HFFc6 (cell line): ENCODE measurements at regions not wholly inside any gene's neighbourhood (a gene's known extent, or its start where the extent isn't known, plus 50 kb on each side); places are given as distances from the start of the nearest gene placed in this dataset.
"Not testable (repeated sequence)": the region's sequence is repeated elsewhere in the genome, so short reads cannot be mapped to it uniquely, and the experiment has no call there.

Experiments
- DNase-seq: peaks from one replicate; pipeline ENCODE4 v3.0.0-alpha.2; 2018
- H3K27ac Mint-ChIP-seq: 2 replicates; pipeline ENCODE4 v1.8.0; 2020; ENCODE audit warnings: mild to moderate bottlenecking, mixed read lengths
- H3K27me3 Mint-ChIP-seq: 2 replicates; pipeline ENCODE4 v1.8.0; 2021; ENCODE audit warnings: mild to moderate bottlenecking, moderate library complexity, mixed read lengths; ENCODE audit not compliant: insufficient read depth
- H3K36me3 Mint-ChIP-seq: 2 replicates; pipeline ENCODE4 v1.8.0; 2021; ENCODE audit warnings: low read depth, mixed read lengths
- H3K4me1 Mint-ChIP-seq: 2 replicates; pipeline ENCODE4 v1.8.0; 2020; ENCODE audit warnings: low read depth, mixed read lengths
- H3K4me3 Mint-ChIP-seq: 2 replicates; pipeline ENCODE4 v1.8.0; 2020; ENCODE audit warnings: mild to moderate bottlenecking, moderate library complexity, mixed read lengths
- H3K9me3 Mint-ChIP-seq: 2 replicates; pipeline ENCODE4 v1.8.0; 2020; ENCODE audit warnings: mild to moderate bottlenecking, mixed read lengths
- CTCF ChIP-seq: fragments of 200-600 bp; sonication (generic); IDR thresholded peaks from 2 replicates; pipeline ENCODE4 v1.5.0; 2021; ENCODE audit warnings: antibody characterized with exemption, mild to moderate bottlenecking

GRCh38 chr1:175265091-175265490, 72.5 kb upstream of the KIAA0040 start:
- H3K4me1 Mint-ChIP-seq = no peaks in the 10 kb centered on the region
- no peak for DNase-seq
- H3K27me3 Mint-ChIP-seq = no peaks in the 10 kb centered on the region
- peaks cover 44% of the 10 kb centered on the region for H3K9me3 Mint-ChIP-seq
- TF ChIP-seq CTCF = no peak
- H3K4me3 Mint-ChIP-seq = no peak overlapping the region
- no peak overlapping the region for H3K27ac Mint-ChIP-seq
- no peaks in the 10 kb centered on the region for H3K36me3 Mint-ChIP-seq

- H3K9me3 Mint-ChIP-seq = peaks cover 46% of the 10 kb centered on the region
- H3K4me1 Mint-ChIP-seq = no peaks in the 10 kb centered on the region
- no peak for TF ChIP-seq CTCF
- H3K4me3 Mint-ChIP-seq = no peak overlapping the region
- DNase-seq = no peak
- no peaks in the 10 kb centered on the region for H3K36me3 Mint-ChIP-seq
- H3K27me3 Mint-ChIP-seq = no peaks in the 10 kb centered on the region
- H3K27ac Mint-ChIP-seq = no peak overlapping the region
These were observed 70.0 kb upstream of the KIAA0040 start for GRCh38 chr1:175262621-175263020.

GRCh38 chr1:175256246-175256645, 63.7 kb upstream of the KIAA0040 start:
- H3K4me1 Mint-ChIP-seq, DNase-seq: not testable (repeated sequence)

GRCh38 chr1:175254190-175254589, 61.6 kb upstream of the KIAA0040 start:
- no peaks in the 10 kb centered on the region for H3K27me3 Mint-ChIP-seq
- H3K9me3 Mint-ChIP-seq = peaks cover 47% of the 10 kb centered on the region
- H3K36me3 Mint-ChIP-seq = no peaks in the 10 kb centered on the region
- no peaks in the 10 kb centered on the region for H3K4me1 Mint-ChIP-seq
- no peak for DNase-seq
- H3K27ac Mint-ChIP-seq = no peak overlapping the region
- no peak overlapping the region for H3K4me3 Mint-ChIP-seq
- TF ChIP-seq CTCF = no peak

More at GRCh38 chr1:175256246-175256645, 63.7 kb upstream of the KIAA0040 start:
- H3K9me3 Mint-ChIP-seq = peaks cover 50% of the 10 kb centered on the region
- H3K36me3 Mint-ChIP-seq, H3K27me3 Mint-ChIP-seq, H3K27ac Mint-ChIP-seq, H3K4me3 Mint-ChIP-seq: not testable (repeated sequence)

- H3K4me1 Mint-ChIP-seq = no peaks in the 10 kb centered on the region
- no peak overlapping the region for H3K4me3 Mint-ChIP-seq
- TF ChIP-seq CTCF = no peak
- no peaks in the 10 kb centered on the region for H3K36me3 Mint-ChIP-seq
- no peak for DNase-seq
- H3K9me3 Mint-ChIP-seq = peaks cover 36% of the 10 kb centered on the region
- H3K27me3 Mint-ChIP-seq = no peaks in the 10 kb centered on the region
- no peak overlapping the region for H3K27ac Mint-ChIP-seq
These were observed 60.0 kb upstream of the KIAA0040 start for GRCh38 chr1:175252561-175252960.

GRCh38 chr1:175250027-175250426, 57.5 kb upstream of the KIAA0040 start:
- H3K36me3 Mint-ChIP-seq = no peaks in the 10 kb centered on the region
- no peak overlapping the region for H3K4me3 Mint-ChIP-seq
- TF ChIP-seq CTCF = no peak
- H3K4me1 Mint-ChIP-seq = no peaks in the 10 kb centered on the region
- H3K27me3 Mint-ChIP-seq = no peaks in the 10 kb centered on the region
- no peak overlapping the region for H3K27ac Mint-ChIP-seq
- no peak for DNase-seq
- H3K9me3 Mint-ChIP-seq = peaks cover 40% of the 10 kb centered on the region

- H3K9me3 Mint-ChIP-seq = peaks cover 58% of the 10 kb centered on the region
- DNase-seq, H3K4me3 Mint-ChIP-seq, H3K4me1 Mint-ChIP-seq, H3K27me3 Mint-ChIP-seq, H3K27ac Mint-ChIP-seq, H3K36me3 Mint-ChIP-seq: not testable (repeated sequence)
These were observed 55.5 kb upstream of the KIAA0040 start for GRCh38 chr1:175248036-175248435.

- DNase-seq, H3K27ac Mint-ChIP-seq, H3K27me3 Mint-ChIP-seq, H3K4me1 Mint-ChIP-seq, H3K36me3 Mint-ChIP-seq, H3K4me3 Mint-ChIP-seq: not testable (repeated sequence)
- H3K9me3 Mint-ChIP-seq = peaks cover 54% of the 10 kb centered on the region
These were observed 54.5 kb upstream of the KIAA0040 start for GRCh38 chr1:175247056-175247455.
